WTC11 (cell line): ENCODE measurements at regions not wholly inside any gene's neighbourhood (a gene's known extent, or its start where the extent isn't known, plus 50 kb on each side); places are given as distances from the start of the nearest gene placed in this dataset.

ENCODE experiments used
- ATAC-seq: fragments of 200-7000 bp; cut with Tn5 transposase; 2 replicates; pipeline ENCODE4 v1.10.0; 2021; ENCODE audit warnings: mild to moderate bottlenecking, moderate library complexity
- CTCF ChIA-PET: fragments of 300-600 bp; sonication (Branson Sonifier 250); formaldehyde crosslinking; loops from one replicate; lab custom pipeline; 2021; ENCODE audit warnings: antibody characterized with exemption; lab: Charles Lee
- POLR2A ChIA-PET: fragments of 350-600 bp; sonication (Branson Sonifier 250); formaldehyde crosslinking; loops from one replicate; lab custom pipeline; 2021; ENCODE audit warnings: antibody characterized with exemption; lab: Charles Lee
- DNase-seq: peaks from one replicate; pipeline ENCODE4 v3.0.0; 2021; ENCODE audit warnings: low spot score
- H3K27ac Mint-ChIP-seq: 2 replicates; pipeline ENCODE4 v1.8.0; 2021; ENCODE audit warnings: mixed read lengths
- H3K27me3 Mint-ChIP-seq: 2 replicates; pipeline ENCODE4 v1.8.0; 2021; ENCODE audit warnings: low read depth, mild to moderate bottlenecking, moderate library complexity, mixed read lengths
- H3K36me3 Mint-ChIP-seq: 2 replicates; pipeline ENCODE4 v1.8.0; 2021; ENCODE audit warnings: mixed read lengths
- H3K4me1 Mint-ChIP-seq: 2 replicates; pipeline ENCODE4 v1.8.0; 2022; ENCODE audit warnings: mixed read lengths
- H3K4me3 Mint-ChIP-seq: 2 replicates; pipeline ENCODE4 v1.8.0; 2021; ENCODE audit warnings: mild to moderate bottlenecking, moderate library complexity, mixed read lengths
- H3K9me3 Mint-ChIP-seq: 2 replicates; pipeline ENCODE4 v1.8.0; 2021; ENCODE audit warnings: mixed read lengths
- ATF3 ChIP-seq: sonication (generic); formaldehyde crosslinking; conservative IDR thresholded peaks from 2 replicates; pipeline ENCODE4 v1.8.1; 2022; ENCODE audit warnings: mild to moderate bottlenecking, missing genetic modification reagents
- CREM ChIP-seq: sonication (generic); formaldehyde crosslinking; IDR thresholded peaks from 2 replicates; pipeline ENCODE4 v1.8.1; 2022; ENCODE audit warnings: mild to moderate bottlenecking, missing genetic modification reagents, moderate library complexity
- E2F1 ChIP-seq: sonication (generic); formaldehyde crosslinking; IDR thresholded peaks from 2 replicates; pipeline ENCODE4 v1.8.0; 2022; ENCODE audit warnings: mild to moderate bottlenecking, missing genetic modification reagents
- ELF4 ChIP-seq: sonication (generic); formaldehyde crosslinking; IDR thresholded peaks from 2 replicates; pipeline ENCODE4 v1.8.1; 2022; ENCODE audit warnings: low read depth, mild to moderate bottlenecking, moderate library complexity, missing genetic modification reagents
- ETV6 ChIP-seq: sonication (generic); formaldehyde crosslinking; IDR thresholded peaks from 2 replicates; pipeline ENCODE4 v1.8.1; 2022; ENCODE audit warnings: mild to moderate bottlenecking, missing genetic modification reagents
- HMGXB4 ChIP-seq: sonication (generic); formaldehyde crosslinking; IDR thresholded peaks from 2 replicates; pipeline ENCODE4 v1.8.1; 2023; ENCODE audit warnings: mild to moderate bottlenecking, moderate library complexity, missing genetic modification reagents
- SMAD3 ChIP-seq: sonication (generic); formaldehyde crosslinking; IDR thresholded peaks from 2 replicates; pipeline ENCODE4 v1.8.0; 2022; ENCODE audit warnings: missing genetic modification reagents, mild to moderate bottlenecking, borderline replicate concordance
- TP53 ChIP-seq: sonication (generic); formaldehyde crosslinking; IDR thresholded peaks from 2 replicates; pipeline ENCODE4 v1.8.1; 2023; ENCODE audit warnings: mild to moderate bottlenecking, missing genetic modification reagents
- ZNF423 ChIP-seq: fragments of 250-450 bp; sonication (Bioruptor Pico); IDR thresholded peaks from 2 replicates; pipeline ENCODE4 v2.1.2; 2022; ENCODE audit warnings: mild to moderate bottlenecking, moderate library complexity
- ZNF512 ChIP-seq: sonication (generic); formaldehyde crosslinking; IDR thresholded peaks from 2 replicates; pipeline ENCODE4 v1.8.1; 2022; ENCODE audit warnings: missing genetic modification reagents, borderline replicate concordance
- ZNF671 ChIP-seq: fragments of 250-450 bp; sonication (Bioruptor Pico); IDR thresholded peaks from 2 replicates; pipeline ENCODE4 v1.8.0; 2021; ENCODE audit warnings: mild to moderate bottlenecking
- TF ChIP-seq, protein P1 (sequence below): sonication (generic); formaldehyde crosslinking; IDR thresholded peaks from 2 replicates; pipeline ENCODE4 v1.8.0; 2023; ENCODE audit warnings: missing genetic modification reagents
- TF ChIP-seq, protein P2 (sequence below): sonication (generic); formaldehyde crosslinking; IDR thresholded peaks from 2 replicates; pipeline ENCODE4 v1.8.0; 2022; ENCODE audit warnings: missing genetic modification reagents

DNA sequence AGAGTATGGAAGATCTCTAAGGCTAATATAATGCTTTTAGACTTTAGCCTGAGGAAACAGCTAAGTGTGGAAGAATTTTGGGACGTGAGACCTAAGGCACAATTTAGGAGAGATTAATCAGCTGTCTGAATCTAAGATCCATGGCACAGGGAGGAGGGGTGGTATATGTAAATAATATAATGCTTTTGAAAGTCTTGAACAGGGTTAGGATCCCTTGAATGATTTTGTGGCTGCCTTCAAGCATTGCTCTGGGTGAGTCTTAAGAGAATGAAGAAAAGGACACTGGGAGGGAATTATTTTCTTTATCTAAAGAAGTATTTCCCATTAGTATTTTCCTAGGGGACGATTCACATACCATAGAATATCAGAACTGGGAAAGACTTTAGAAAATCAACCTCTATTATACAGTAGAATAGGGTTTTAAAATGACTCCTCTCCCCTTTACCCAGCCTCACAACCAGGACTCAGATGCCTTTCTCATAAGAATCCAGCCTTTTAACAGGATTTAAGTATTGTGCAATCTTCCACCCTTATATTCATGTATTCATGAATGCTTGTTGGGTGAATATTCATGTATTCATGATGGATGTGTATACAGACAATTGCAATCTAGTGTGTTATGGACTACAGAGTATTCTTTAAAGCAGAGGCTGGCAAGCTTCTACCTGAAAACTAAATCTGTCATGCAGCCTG lies 664.2 kb upstream of the CPEB2 start (continued):
- TF ChIP-seq, protein P1, sequence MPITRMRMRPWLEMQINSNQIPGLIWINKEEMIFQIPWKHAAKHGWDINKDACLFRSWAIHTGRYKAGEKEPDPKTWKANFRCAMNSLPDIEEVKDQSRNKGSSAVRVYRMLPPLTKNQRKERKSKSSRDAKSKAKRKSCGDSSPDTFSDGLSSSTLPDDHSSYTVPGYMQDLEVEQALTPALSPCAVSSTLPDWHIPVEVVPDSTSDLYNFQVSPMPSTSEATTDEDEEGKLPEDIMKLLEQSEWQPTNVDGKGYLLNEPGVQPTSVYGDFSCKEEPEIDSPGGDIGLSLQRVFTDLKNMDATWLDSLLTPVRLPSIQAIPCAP, result no peak
- TF ChIP-seq CREM (CRISPR knock-in tag) (no peak), HMGXB4 (CRISPR knock-in tag) (no peak), ATF3 (no peak), ETV6 (no peak), ZNF512 (CRISPR knock-in tag) (no peak), ELF4 (CRISPR knock-in tag) (no peak), TP53 (no peak), E2F1 (CRISPR knock-in tag) (no peak)

- Mint-ChIP-seq H3K36me3 (no peaks in the 10 kb centered on the region), H3K9me3 (peaks cover 9% of the 10 kb centered on the region), H3K4me3 (no peak overlapping the region), H3K4me1 (peaks cover 18% of the 10 kb centered on the region), H3K27me3 (no peaks in the 10 kb centered on the region), H3K27ac (no peak overlapping the region)
- no peak for DNase-seq
- TF ChIP-seq ZNF423 (CRISPR knock-in tag) (no peak), SMAD3 (CRISPR knock-in tag) (no peak), ZNF671 (no peak)
- CTCF ChIA-PET, result no interaction called here
- POLR2A ChIA-PET, result interaction anchor here (0.5 kb wide), 1 partner anchor 18 kb away, joined by 3 read pairs; no protein-coding TSS in a partner anchor
- no peak for ATAC-seq
Measured at GRCh38 chr4:14338585-14339265, 663.6 kb upstream of the CPEB2 start.

GRCh38 chr4:14339715-14340114 lies 662.6 kb upstream of the CPEB2 start:
- DNase-seq, result no peak
- ATAC-seq, result peak; percentile 52
- Mint-ChIP-seq H3K9me3 (no peaks in the 10 kb centered on the region), H3K4me3 (no peak overlapping the region), H3K27me3 (no peaks in the 10 kb centered on the region), H3K36me3 (no peaks in the 10 kb centered on the region), H3K27ac (no peak overlapping the region)
- CTCF ChIA-PET, result no interaction called here
- TF ChIP-seq, protein P2, sequence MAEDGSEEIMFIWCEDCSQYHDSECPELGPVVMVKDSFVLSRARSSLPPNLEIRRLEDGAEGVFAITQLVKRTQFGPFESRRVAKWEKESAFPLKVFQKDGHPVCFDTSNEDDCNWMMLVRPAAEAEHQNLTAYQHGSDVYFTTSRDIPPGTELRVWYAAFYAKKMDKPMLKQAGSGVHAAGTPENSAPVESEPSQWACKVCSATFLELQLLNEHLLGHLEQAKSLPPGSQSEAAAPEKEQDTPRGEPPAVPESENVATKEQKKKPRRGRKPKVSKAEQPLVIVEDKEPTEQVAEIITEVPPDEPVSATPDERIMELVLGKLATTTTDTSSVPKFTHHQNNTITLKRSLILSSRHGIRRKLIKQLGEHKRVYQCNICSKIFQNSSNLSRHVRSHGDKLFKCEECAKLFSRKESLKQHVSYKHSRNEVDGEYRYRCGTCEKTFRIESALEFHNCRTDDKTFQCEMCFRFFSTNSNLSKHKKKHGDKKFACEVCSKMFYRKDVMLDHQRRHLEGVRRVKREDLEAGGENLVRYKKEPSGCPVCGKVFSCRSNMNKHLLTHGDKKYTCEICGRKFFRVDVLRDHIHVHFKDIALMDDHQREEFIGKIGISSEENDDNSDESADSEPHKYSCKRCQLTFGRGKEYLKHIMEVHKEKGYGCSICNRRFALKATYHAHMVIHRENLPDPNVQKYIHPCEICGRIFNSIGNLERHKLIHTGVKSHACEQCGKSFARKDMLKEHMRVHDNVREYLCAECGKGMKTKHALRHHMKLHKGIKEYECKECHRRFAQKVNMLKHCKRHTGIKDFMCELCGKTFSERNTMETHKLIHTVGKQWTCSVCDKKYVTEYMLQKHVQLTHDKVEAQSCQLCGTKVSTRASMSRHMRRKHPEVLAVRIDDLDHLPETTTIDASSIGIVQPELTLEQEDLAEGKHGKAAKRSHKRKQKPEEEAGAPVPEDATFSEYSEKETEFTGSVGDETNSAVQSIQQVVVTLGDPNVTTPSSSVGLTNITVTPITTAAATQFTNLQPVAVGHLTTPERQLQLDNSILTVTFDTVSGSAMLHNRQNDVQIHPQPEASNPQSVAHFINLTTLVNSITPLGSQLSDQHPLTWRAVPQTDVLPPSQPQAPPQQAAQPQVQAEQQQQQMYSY, result no peak
- TF ChIP-seq, all 79 proteins: peak for 0
- H3K4me1 Mint-ChIP-seq, result peaks cover 18% of the 10 kb centered on the region
- POLR2A ChIA-PET, result no interaction called here
